ENCODE measurements at regions not wholly inside any gene's neighbourhood (a gene's known extent, or its start where the extent isn't known, plus 50 kb on each side); places are given as distances from the start of the nearest gene placed in this dataset.

- no peak for DNase-seq
Observed at GRCh38 chr11:70751142-70751734, 352.9 kb downstream of the CTTN start.

- peak; percentile 36 for DNase-seq
Observed at GRCh38 chr11:70755410-70756158, 357.3 kb downstream of the CTTN start.

- no peak for DNase-seq
Observed at GRCh38 chr11:70756341-70756740, 358.0 kb downstream of the CTTN start.

GRCh38 chr11:70756756-70757155 lies 358.4 kb downstream of the CTTN start:
- no peak for DNase-seq

GRCh38 chr11:70757241-70757640 lies 358.9 kb downstream of the CTTN start:
- DNase-seq = no peak

GRCh38 chr11:70758206-70758605 lies 359.9 kb downstream of the CTTN start:
- no peak for DNase-seq

- DNase-seq = no peak
Observed at GRCh38 chr11:70759846-70760245, 361.5 kb downstream of the CTTN start.

GRCh38 chr11:70760416-70761020 lies 362.2 kb downstream of the CTTN start:
- DNase-seq = no peak

- DNase-seq = no peak
Observed at GRCh38 chr11:70761094-70761907, 363.0 kb downstream of the CTTN start.

GRCh38 chr11:70761908-70762337 lies 363.6 kb downstream of the CTTN start:
- no peak for DNase-seq

- no peak for DNase-seq
Observed at GRCh38 chr11:70762810-70763209, 364.5 kb downstream of the CTTN start.

- DNase-seq = no peak
Observed at GRCh38 chr11:70763606-70764005, 365.3 kb downstream of the CTTN start.

- DNase-seq = no peak
Observed at GRCh38 chr11:70764356-70764905, 366.1 kb downstream of the CTTN start.

GRCh38 chr11:70766901-70767300 lies 368.6 kb downstream of the CTTN start:
- DNase-seq = no peak

GRCh38 chr11:70768346-70769095 lies 370.2 kb downstream of the CTTN start:
- no peak for DNase-seq

GRCh38 chr11:70769106-70769505 lies 370.8 kb downstream of the CTTN start:
- DNase-seq = no peak

GRCh38 chr11:70769521-70769920 lies 371.2 kb downstream of the CTTN start:
- DNase-seq = no peak

- no peak for DNase-seq
Observed at GRCh38 chr11:70771099-70771885, 373.0 kb downstream of the CTTN start.

- no peak for DNase-seq
Observed at GRCh38 chr11:70772950-70773349, 374.6 kb downstream of the CTTN start.

- DNase-seq = no peak
Observed at GRCh38 chr11:70775386-70776075, 377.2 kb downstream of the CTTN start.

Data from inflammatory macrophage treated with lipopolysaccharide for 4 hours (primary cell).